ENCODE measurements at regions not wholly inside any gene's neighbourhood (a gene's known extent, or its start where the extent isn't known, plus 50 kb on each side); places are given as distances from the start of the nearest gene placed in this dataset.

GRCh38 chr19:31784671-31785101, 435.4 kb upstream of the TSHZ3 start:
- CTCF ChIA-PET, result no interaction called here
- no peak for DNase-seq (ENCODE audit: low spot score)
- no peak overlapping the region for H3K27ac ChIP-seq
- POLR2A ChIA-PET (ENCODE audit: low non-redundant PET), result no interaction called here
- TF ChIP-seq CTCF (conservative IDR thresholded peaks at IDR 0.05; ENCODE audit: low read depth), result no peak

GRCh38 chr19:31801611-31802010, 452.4 kb upstream of the TSHZ3 start:
- CTCF ChIA-PET, result no interaction called here
- no peak for TF ChIP-seq CTCF (conservative IDR thresholded peaks at IDR 0.05; ENCODE audit: low read depth)
- DNase-seq (ENCODE audit: low spot score), result no peak
- POLR2A ChIA-PET (ENCODE audit: low non-redundant PET), result no interaction called here
- no peak overlapping the region for H3K27ac ChIP-seq

- no peak for TF ChIP-seq CTCF (conservative IDR thresholded peaks at IDR 0.05; ENCODE audit: low read depth)
- H3K27ac ChIP-seq, result no peak overlapping the region
- ChIA-PET POLR2A (ENCODE audit: low non-redundant PET) (no interaction called here), CTCF (interaction anchor here (0.6 kb wide), 1 partner anchor 1676 kb away, joined by 6 read pairs; no protein-coding TSS in a partner anchor)
- DNase-seq (ENCODE audit: low spot score), result no peak
These were observed 454.7 kb upstream of the TSHZ3 start for GRCh38 chr19:31803835-31804446.

GRCh38 chr19:31804668-31805067, 455.4 kb upstream of the TSHZ3 start:
- no peak overlapping the region for H3K27ac ChIP-seq
- ChIA-PET POLR2A (ENCODE audit: low non-redundant PET) (no interaction called here), CTCF (interaction anchor here (0.6 kb wide), 1 partner anchor 1676 kb away, joined by 6 read pairs; no protein-coding TSS in a partner anchor)
- DNase-seq (ENCODE audit: low spot score), result no peak
- no peak for TF ChIP-seq CTCF (conservative IDR thresholded peaks at IDR 0.05; ENCODE audit: low read depth)

GRCh38 chr19:31810536-31811109, 461.4 kb upstream of the TSHZ3 start:
- no peak for TF ChIP-seq CTCF (conservative IDR thresholded peaks at IDR 0.05; ENCODE audit: low read depth)
- H3K27ac ChIP-seq, result no peak overlapping the region
- ChIA-PET POLR2A (ENCODE audit: low non-redundant PET) (no interaction called here), CTCF (interaction anchor here (0.5 kb wide), 1 partner anchor 480 kb away, joined by 3 read pairs; no protein-coding TSS in a partner anchor)
- no peak for DNase-seq (ENCODE audit: low spot score)

GRCh38 chr19:31817971-31818797, 468.9 kb upstream of the TSHZ3 start:
- no peak for TF ChIP-seq CTCF (conservative IDR thresholded peaks at IDR 0.05; ENCODE audit: low read depth)
- no peak overlapping the region for H3K27ac ChIP-seq
- POLR2A ChIA-PET (ENCODE audit: low non-redundant PET), result no interaction called here
- CTCF ChIA-PET, result interaction anchor here (0.7 kb wide), 1 partner anchor 540 kb away, joined by 5 read pairs; no protein-coding TSS in a partner anchor
- no peak for DNase-seq (ENCODE audit: low spot score)
